GM23338 (cell line): ENCODE measurements at regions not wholly inside any gene's neighbourhood (a gene's known extent, or its start where the extent isn't known, plus 50 kb on each side); places are given as distances from the start of the nearest gene placed in this dataset.

ENCODE experiments used
- ATAC-seq: fragments of 200-7000 bp; cut with Tn5 transposase; 3 replicates; pipeline ENCODE4 v1.9.1; 2020
- DNase-seq: peaks from one replicate; pipeline ENCODE4 v3.0.0-alpha.2; 2015; ENCODE audit warnings: low spot score
- H2AFZ ChIP-seq: fragments of 200-600 bp; sonication (generic); 2 replicates; pipeline ENCODE4 v1.8.0; 2016; ENCODE audit warnings: antibody characterized with exemption, mild to moderate bottlenecking, moderate library complexity
- H3F3A ChIP-seq: fragments of 200-600 bp; sonication (generic); replicated peaks from 2 replicates; pipeline ENCODE4 v1.8.0; 2017; ENCODE audit warnings: antibody characterized with exemption, mixed run types, low read depth
- H3K27ac ChIP-seq: fragments of 200-600 bp; sonication (generic); 2 replicates; pipeline ENCODE4 v1.6.1; 2016; ENCODE audit warnings: low read depth
- H3K27me3 ChIP-seq: fragments of 200-600 bp; sonication (generic); 2 replicates; pipeline ENCODE4 v1.8.0; 2016; ENCODE audit warnings: mild to moderate bottlenecking, mixed run types, moderate library complexity; ENCODE audit not compliant: insufficient read depth
- H3K36me3 ChIP-seq: fragments of 200-600 bp; sonication (generic); 2 replicates; pipeline ENCODE4 v1.8.0; 2016; ENCODE audit warnings: mild to moderate bottlenecking; ENCODE audit not compliant: insufficient read depth
- H3K4me1 ChIP-seq: fragments of 200-600 bp; sonication (generic); 2 replicates; pipeline ENCODE4 v1.8.0; 2016; ENCODE audit warnings: mild to moderate bottlenecking, moderate library complexity; ENCODE audit not compliant: insufficient read depth
- H3K4me2 ChIP-seq: fragments of 200-600 bp; sonication (generic); 2 replicates; pipeline ENCODE4 v1.7.1; 2017; ENCODE audit warnings: mixed run types
- H3K4me3 ChIP-seq: fragments of 200-600 bp; sonication (generic); 2 replicates; pipeline ENCODE4 v1.6.1; 2016; ENCODE audit warnings: mixed run types
- H3K79me2 ChIP-seq: fragments of 200-600 bp; sonication (generic); replicated peaks from 2 replicates; pipeline ENCODE4 v1.8.0; 2017; ENCODE audit warnings: mild to moderate bottlenecking; ENCODE audit not compliant: insufficient read depth
- H3K9me2 ChIP-seq: fragments of 200-600 bp; sonication (generic); 2 replicates; pipeline ENCODE4 v1.8.0; 2017; ENCODE audit not compliant: insufficient read depth
- H4K20me1 ChIP-seq: fragments of 200-600 bp; sonication (generic); replicated peaks from 2 replicates; pipeline ENCODE4 v1.8.0; 2017; ENCODE audit warnings: mild to moderate bottlenecking; ENCODE audit not compliant: insufficient read depth
- H3K27ac Mint-ChIP-seq: 2 replicates; pipeline ENCODE4 v1.8.0; 2020; ENCODE audit warnings: inconsistent platforms, mild to moderate bottlenecking, moderate library complexity, mixed read lengths
- H3K27me3 Mint-ChIP-seq: 3 replicates; pipeline ENCODE4 v1.8.0; 2022; ENCODE audit warnings: low read depth, mild to moderate bottlenecking, moderate library complexity, mixed read lengths, inconsistent platforms; ENCODE audit not compliant: insufficient read depth, poor library complexity
- H3K36me3 Mint-ChIP-seq: 3 replicates; pipeline ENCODE4 v1.8.0; 2021; ENCODE audit warnings: low read depth, mild to moderate bottlenecking, inconsistent platforms, moderate library complexity, mixed read lengths
- H3K4me1 Mint-ChIP-seq: 3 replicates; pipeline ENCODE4 v1.8.0; 2020; ENCODE audit warnings: mild to moderate bottlenecking, inconsistent platforms, mixed read lengths
- H3K4me3 Mint-ChIP-seq: 3 replicates; pipeline ENCODE4 v1.8.0; 2021; ENCODE audit warnings: moderate library complexity, mild to moderate bottlenecking, inconsistent platforms, mixed read lengths
- H3K9me3 Mint-ChIP-seq: 3 replicates; pipeline ENCODE4 v1.8.0; 2020; ENCODE audit warnings: moderate library complexity, mild to moderate bottlenecking, inconsistent platforms, mixed read lengths
- CREB1 ChIP-seq: fragments of 250-450 bp; sonication (Bioruptor Pico); IDR thresholded peaks from 2 replicates; pipeline ENCODE4 v1.5.0; 2020; ENCODE audit warnings: low read depth, mild to moderate bottlenecking, moderate library complexity
- CTCF ChIP-seq, 2 experiments: fragments of 200-600 bp in 1 of 2; sonication (generic) in 1 of 2; conservative IDR thresholded peaks; 2 replicates each; pipeline versions ENCODE4 v1.5.1 to v1.6.1; 2016 to 2017; ENCODE audit warnings: antibody characterized with exemption in 2 of 2, low read depth in 2 of 2, mild to moderate bottlenecking in 2 of 2, moderate library complexity in 1 of 2
- ETS1 ChIP-seq: IDR thresholded peaks from 2 replicates; pipeline ENCODE4 v1.6.1; 2016; ENCODE audit warnings: antibody characterized with exemption
- EZH2 ChIP-seq: fragments of 200-600 bp; sonication (generic); IDR thresholded peaks from one replicate; pipeline ENCODE4 v1.8.0; 2017; ENCODE audit warnings: antibody characterized with exemption, mild to moderate bottlenecking, low read depth; ENCODE audit not compliant: unreplicated experiment
- EZH2phosphoT487 ChIP-seq: fragments of 200-600 bp; sonication (generic); IDR thresholded peaks from one replicate; pipeline ENCODE4 v1.8.1; 2018; ENCODE audit warnings: antibody characterized with exemption; ENCODE audit not compliant: unreplicated experiment
- JUNB ChIP-seq: IDR thresholded peaks from one replicate; pipeline ENCODE4 v1.6.1; 2016; ENCODE audit warnings: antibody characterized with exemption; ENCODE audit not compliant: unreplicated experiment
- NANOG ChIP-seq: IDR thresholded peaks from 2 replicates; pipeline ENCODE4 v1.6.1; 2016; ENCODE audit warnings: antibody characterized with exemption, borderline replicate concordance
- POLR2AphosphoS5 ChIP-seq: IDR thresholded peaks from 2 replicates; pipeline ENCODE4 v1.6.1; 2016; ENCODE audit warnings: antibody characterized with exemption, low read depth
- REST ChIP-seq: IDR thresholded peaks from one replicate; pipeline ENCODE4 v1.6.1; 2018; ENCODE audit warnings: antibody characterized with exemption; ENCODE audit not compliant: unreplicated experiment
- STAT1 ChIP-seq: IDR thresholded peaks from one replicate; pipeline ENCODE4 v1.6.1; 2016; ENCODE audit warnings: antibody characterized with exemption; ENCODE audit not compliant: unreplicated experiment
- ZNF114 ChIP-seq: fragments of 250-450 bp; sonication (Bioruptor Pico); IDR thresholded peaks from 2 replicates; pipeline ENCODE4 v1.5.0; 2020; ENCODE audit warnings: mild to moderate bottlenecking, moderate library complexity
- ZNF331 ChIP-seq: fragments of 250-450 bp; sonication (Bioruptor Pico); IDR thresholded peaks from 2 replicates; pipeline ENCODE4 v1.5.0; 2020; ENCODE audit warnings: low read depth, mild to moderate bottlenecking, moderate library complexity
- ZNF462 ChIP-seq: fragments of 250-450 bp; sonication (Bioruptor Pico); IDR thresholded peaks from 2 replicates; pipeline ENCODE4 v1.5.0; 2020; ENCODE audit warnings: mild to moderate bottlenecking, moderate library complexity

- Mint-ChIP-seq H3K27ac (no peak overlapping the region), H3K9me3 (no peaks in the 10 kb centered on the region), H3K27me3 (no peaks in the 10 kb centered on the region), H3K4me3 (no peak overlapping the region), H3K36me3 (no peaks in the 10 kb centered on the region), H3K4me1 (no peaks in the 10 kb centered on the region; the same call in 2 of the 3 replicates)
- no peaks in the 10 kb centered on the region for H4K20me1 ChIP-seq
- no peak overlapping the region for H2AFZ ChIP-seq
- no peaks in the 10 kb centered on the region for H3K9me2 ChIP-seq
- DNase-seq (no peak), ATAC-seq (no peak)
- no peaks in the 10 kb centered on the region for H3K36me3 ChIP-seq
- H3K27me3 ChIP-seq = no peaks in the 10 kb centered on the region
- TF ChIP-seq POLR2AphosphoS5 (no peak), ETS1 (no peak), CTCF (conservative IDR thresholded peaks at IDR 0.05; ENCODE audit: low read depth in 2 of 2) (no peak), EZH2phosphoT487 (no peak), NANOG (no peak), ZNF462 (CRISPR knock-in tag) (no peak), STAT1 (no peak), ZNF114 (CRISPR knock-in tag) (no peak), EZH2 (no peak), ZNF331 (CRISPR knock-in tag) (no peak), CREB1 (CRISPR knock-in tag) (no peak), JUNB (no peak), REST (no peak)
- H3F3A ChIP-seq = no peaks in the 10 kb centered on the region
- no peak overlapping the region for H3K4me2 ChIP-seq
- no peak overlapping the region for H3K27ac ChIP-seq
- H3K4me1 ChIP-seq = no peaks in the 10 kb centered on the region
- no peak overlapping the region for H3K4me3 ChIP-seq
- H3K79me2 ChIP-seq = no peaks in the 10 kb centered on the region
Observed at GRCh38 chr16:64410306-64410705, 711.6 kb downstream of the CDH11 start.
